Skin epidermis (tissue), 12 donors: ENCODE measurements at regions not wholly inside any gene's neighbourhood (a gene's known extent, or its start where the extent isn't known, plus 50 kb on each side); places are given as distances from the start of the nearest gene placed in this dataset.
"Not testable (repeated sequence)": the region's sequence is repeated elsewhere in the genome, so short reads cannot be mapped to it uniquely, and the experiment has no call there.

Experiments
- H3K27ac ChIP-seq, 21 experiments: fragments of 200-600 bp; sonication (generic) in 11 of 21; one replicate each; pipeline ENCODE4 v1.5.0; 2020; ENCODE audit warnings: mild to moderate bottlenecking in 3 of 21, inconsistent platforms in 2 of 21, moderate library complexity in 2 of 21
- H3K4me3 ChIP-seq, 7 experiments: fragments of 200-600 bp; sonication (generic) in 2 of 7; one replicate each; pipeline ENCODE4 v1.5.0; 2020; ENCODE audit warnings: inconsistent platforms in 2 of 7, mild to moderate bottlenecking in 2 of 7, moderate library complexity in 1 of 7

GRCh38 chr13:71382285-71382684 lies 484.7 kb downstream of the DACH1 start:
- Histone ChIP-seq H3K4me3 (no peak overlapping the region), H3K27ac (no peak overlapping the region)

GRCh38 chr13:71380191-71380590 lies 486.8 kb downstream of the DACH1 start:
- H3K27ac ChIP-seq: no peak overlapping the region

GRCh38 chr13:71378961-71379905 lies 487.8 kb downstream of the DACH1 start:
- Histone ChIP-seq H3K4me3 (peak overlapping the region in 1 of 7 experiments; percentile 15), H3K27ac (peak overlapping the region in 13 of 21 experiments; percentile 15 to 76 (median 39))

More at GRCh38 chr13:71380191-71380590, 486.8 kb downstream of the DACH1 start:
- no peak overlapping the region for H3K4me3 ChIP-seq

- no peak overlapping the region for H3K27ac ChIP-seq
- no peak overlapping the region for H3K4me3 ChIP-seq
Observed at GRCh38 chr13:71374471-71375049, 492.4 kb downstream of the DACH1 start.

- Histone ChIP-seq H3K4me3 (no peak overlapping the region), H3K27ac (no peak overlapping the region)
Observed at GRCh38 chr13:71368336-71368735, 498.7 kb downstream of the DACH1 start.

GRCh38 chr13:71360041-71360440 lies 507.0 kb downstream of the DACH1 start:
- H3K27ac ChIP-seq: no peak overlapping the region

GRCh38 chr13:71359641-71360040 lies 507.4 kb downstream of the DACH1 start:
- Histone ChIP-seq H3K4me3 (no peak overlapping the region), H3K27ac (no peak overlapping the region)

More at GRCh38 chr13:71360041-71360440, 507.0 kb downstream of the DACH1 start:
- no peak overlapping the region for H3K4me3 ChIP-seq

GRCh38 chr13:71358218-71358617 lies 508.8 kb downstream of the DACH1 start:
- Histone ChIP-seq H3K4me3 (no peak overlapping the region), H3K27ac (no peak overlapping the region)

- H3K27ac ChIP-seq: no peak overlapping the region
- H3K4me3 ChIP-seq: no peak overlapping the region
Observed at GRCh38 chr13:71355010-71355409, 512.0 kb downstream of the DACH1 start.

- no peak overlapping the region for H3K4me3 ChIP-seq
- H3K27ac ChIP-seq: no peak overlapping the region
Observed at GRCh38 chr13:71350886-71351285, 516.1 kb downstream of the DACH1 start.

GRCh38 chr13:71345856-71346255 lies 521.1 kb downstream of the DACH1 start:
- not testable (repeated sequence) for H3K27ac ChIP-seq

GRCh38 chr13:71339736-71340135 lies 527.3 kb downstream of the DACH1 start:
- Histone ChIP-seq H3K27ac (no peak overlapping the region), H3K4me3 (no peak overlapping the region)

More at GRCh38 chr13:71345856-71346255, 521.1 kb downstream of the DACH1 start:
- H3K4me3 ChIP-seq: not testable (repeated sequence)

GRCh38 chr13:71339005-71339404 lies 528.0 kb downstream of the DACH1 start:
- no peak overlapping the region for H3K27ac ChIP-seq
- no peak overlapping the region for H3K4me3 ChIP-seq

GRCh38 chr13:71338070-71338469 lies 528.9 kb downstream of the DACH1 start:
- H3K4me3 ChIP-seq: no peak overlapping the region
- H3K27ac ChIP-seq: no peak overlapping the region

- Histone ChIP-seq H3K27ac (no peak overlapping the region), H3K4me3 (no peak overlapping the region)
Observed at GRCh38 chr13:71327266-71327665, 539.7 kb downstream of the DACH1 start.

GRCh38 chr13:71325556-71325955 lies 541.4 kb downstream of the DACH1 start:
- H3K27ac ChIP-seq: no peak overlapping the region
- H3K4me3 ChIP-seq: no peak overlapping the region

GRCh38 chr13:71323266-71323665 lies 543.7 kb downstream of the DACH1 start:
- H3K27ac ChIP-seq: no peak overlapping the region
- no peak overlapping the region for H3K4me3 ChIP-seq

- H3K4me3 ChIP-seq: no peak overlapping the region
Observed at GRCh38 chr13:71320452-71320851, 546.6 kb downstream of the DACH1 start.

GRCh38 chr13:71316792-71317363 lies 550.1 kb downstream of the DACH1 start:
- Histone ChIP-seq H3K4me3 (no peak overlapping the region), H3K27ac (no peak overlapping the region)

More at GRCh38 chr13:71320452-71320851, 546.6 kb downstream of the DACH1 start:
- no peak overlapping the region for H3K27ac ChIP-seq

- no peak overlapping the region for H3K4me3 ChIP-seq
- H3K27ac ChIP-seq: no peak overlapping the region
Observed at GRCh38 chr13:71312923-71313322, 554.1 kb downstream of the DACH1 start.

- H3K27ac ChIP-seq: no peak overlapping the region
- H3K4me3 ChIP-seq: no peak overlapping the region
Observed at GRCh38 chr13:71309905-71310304, 557.1 kb downstream of the DACH1 start.
